Muscle of back (tissue), 3 donors: ENCODE measurements at regions not wholly inside any gene's neighbourhood (a gene's known extent, or its start where the extent isn't known, plus 50 kb on each side); places are given as distances from the start of the nearest gene placed in this dataset.
"Not testable (repeated sequence)": the region's sequence is repeated elsewhere in the genome, so short reads cannot be mapped to it uniquely, and the experiment has no call there.

Experiments used
- DNase-seq, 3 donors: peaks; one replicate each; pipeline versions ENCODE4 v3.0.0 to v3.0.0-alpha.2; 2013

GRCh38 chr9:22217254-22217653, 208.1 kb upstream of the CDKN2B start:
- no peak for DNase-seq

GRCh38 chr9:22225856-22226255, 216.8 kb upstream of the CDKN2B start:
- not testable (repeated sequence) for DNase-seq

GRCh38 chr9:22227986-22228385, 218.6 kb upstream of the DMRTA1 start:
- DNase-seq: no peak

GRCh38 chr9:22228542-22228941, 218.1 kb upstream of the DMRTA1 start:
- no peak for DNase-seq

GRCh38 chr9:22229069-22229468, 217.6 kb upstream of the DMRTA1 start:
- DNase-seq: no peak

- not testable (repeated sequence) for DNase-seq
Measured at GRCh38 chr9:22231309-22231708, 215.3 kb upstream of the DMRTA1 start.

GRCh38 chr9:22232971-22233370, 213.7 kb upstream of the DMRTA1 start:
- no peak for DNase-seq

- DNase-seq: peak in 1 of 3 donors; percentile 70
Measured at GRCh38 chr9:22237497-22238363, 208.9 kb upstream of the DMRTA1 start.

GRCh38 chr9:22238809-22239684, 207.6 kb upstream of the DMRTA1 start:
- peak; percentile 1 to 21 (median 19) for DNase-seq

GRCh38 chr9:22240619-22241018, 206.0 kb upstream of the DMRTA1 start:
- DNase-seq: no peak

GRCh38 chr9:22241024-22241423, 205.6 kb upstream of the DMRTA1 start:
- no peak for DNase-seq

- DNase-seq: no peak
Measured at GRCh38 chr9:22241611-22242010, 205.0 kb upstream of the DMRTA1 start.

GRCh38 chr9:22244139-22245011, 202.2 kb upstream of the DMRTA1 start:
- peak; percentile 15 to 29 (median 17) for DNase-seq

GRCh38 chr9:22255337-22255736, 191.3 kb upstream of the DMRTA1 start:
- no peak for DNase-seq

- DNase-seq: no peak
Measured at GRCh38 chr9:22256381-22256780, 190.2 kb upstream of the DMRTA1 start.

GRCh38 chr9:22257026-22257816, 189.4 kb upstream of the DMRTA1 start:
- no peak for DNase-seq

GRCh38 chr9:22265038-22265437, 181.6 kb upstream of the DMRTA1 start:
- no peak for DNase-seq

- DNase-seq: no peak
Measured at GRCh38 chr9:22265534-22265933, 181.1 kb upstream of the DMRTA1 start.

GRCh38 chr9:22274477-22274876, 172.1 kb upstream of the DMRTA1 start:
- DNase-seq: no peak

GRCh38 chr9:22278426-22278825, 168.2 kb upstream of the DMRTA1 start:
- DNase-seq: no peak

- no peak for DNase-seq
Measured at GRCh38 chr9:22279636-22280035, 167.0 kb upstream of the DMRTA1 start.
